HG02981 (cell line): ENCODE measurements at regions not wholly inside any gene's neighbourhood (a gene's known extent, or its start where the extent isn't known, plus 50 kb on each side); places are given as distances from the start of the nearest gene placed in this dataset.

ENCODE experiments used
- ATAC-seq: cut with Tn5 transposase; IDR thresholded peaks from one replicate; pipeline ENCODE4 v1.9.1; 2021; ENCODE audit warnings: mild to moderate bottlenecking, moderate library complexity; ENCODE audit not compliant: unreplicated experiment

DNA sequence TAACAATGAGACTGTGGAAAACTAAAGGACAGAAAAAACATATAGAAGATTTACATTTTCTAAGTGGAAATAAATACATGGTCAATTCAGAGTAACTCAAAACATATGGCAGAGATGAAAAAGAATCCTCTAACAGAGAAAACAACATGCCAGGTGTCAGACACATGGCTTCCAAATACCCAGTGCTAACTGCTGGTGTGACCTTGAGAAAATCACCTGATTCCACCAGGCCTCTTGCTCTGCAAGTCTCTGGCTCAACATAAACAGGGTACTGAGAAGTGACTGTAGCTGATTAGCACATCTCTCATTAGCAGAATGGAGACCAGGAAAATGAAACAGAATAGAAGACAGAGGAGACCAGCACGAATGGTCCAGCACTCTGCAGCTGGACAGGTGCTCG lies 210.8 kb downstream of the HNMT start:
- ATAC-seq: no peak

DNA sequence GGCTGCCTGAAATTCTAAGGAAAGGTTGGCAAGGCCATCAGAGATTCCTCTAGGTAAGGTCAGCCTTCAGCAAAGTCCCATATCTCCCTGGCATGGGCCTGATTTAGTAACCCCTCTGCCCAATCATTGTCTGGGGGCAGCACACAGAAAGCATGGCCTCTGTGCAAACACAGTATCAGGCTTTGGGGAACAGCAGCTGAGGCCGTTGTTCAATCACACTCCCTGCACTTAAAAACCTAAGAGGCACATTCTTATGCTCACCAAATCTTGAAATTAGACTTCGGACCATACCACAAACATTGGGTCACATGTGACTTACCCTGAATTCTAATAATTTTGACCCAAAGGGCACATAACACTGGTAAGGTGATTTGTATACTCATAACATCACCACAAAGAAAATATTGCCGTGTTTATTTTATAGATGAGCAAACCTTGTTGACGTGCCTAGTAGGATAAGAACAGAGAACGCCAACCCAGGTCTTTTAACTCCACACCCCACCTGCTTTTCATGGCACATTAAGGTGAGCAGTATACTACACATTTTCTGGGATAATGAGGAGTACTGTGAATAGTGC lies 212.7 kb downstream of the HNMT start:
- ATAC-seq: no peak

DNA sequence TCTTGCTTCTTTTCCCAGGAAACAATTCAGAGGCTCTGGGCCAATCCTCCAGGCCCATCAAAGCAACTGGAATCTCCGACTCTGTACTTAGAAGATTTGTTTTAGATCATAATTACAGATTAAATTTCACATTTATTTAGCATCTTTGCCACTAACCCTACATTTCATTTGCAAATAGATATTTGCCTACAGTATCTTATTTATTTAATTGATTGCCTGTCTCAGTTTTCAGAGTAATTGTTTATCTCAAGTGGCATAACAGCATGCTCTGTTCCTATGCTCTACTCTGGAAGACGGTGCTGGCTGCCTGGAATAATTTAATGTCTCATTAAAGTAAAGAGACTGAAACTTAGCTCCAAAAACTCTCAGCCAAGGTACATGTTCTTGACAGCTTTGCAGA lies 213.4 kb downstream of the HNMT start:
- ATAC-seq: no peak

DNA sequence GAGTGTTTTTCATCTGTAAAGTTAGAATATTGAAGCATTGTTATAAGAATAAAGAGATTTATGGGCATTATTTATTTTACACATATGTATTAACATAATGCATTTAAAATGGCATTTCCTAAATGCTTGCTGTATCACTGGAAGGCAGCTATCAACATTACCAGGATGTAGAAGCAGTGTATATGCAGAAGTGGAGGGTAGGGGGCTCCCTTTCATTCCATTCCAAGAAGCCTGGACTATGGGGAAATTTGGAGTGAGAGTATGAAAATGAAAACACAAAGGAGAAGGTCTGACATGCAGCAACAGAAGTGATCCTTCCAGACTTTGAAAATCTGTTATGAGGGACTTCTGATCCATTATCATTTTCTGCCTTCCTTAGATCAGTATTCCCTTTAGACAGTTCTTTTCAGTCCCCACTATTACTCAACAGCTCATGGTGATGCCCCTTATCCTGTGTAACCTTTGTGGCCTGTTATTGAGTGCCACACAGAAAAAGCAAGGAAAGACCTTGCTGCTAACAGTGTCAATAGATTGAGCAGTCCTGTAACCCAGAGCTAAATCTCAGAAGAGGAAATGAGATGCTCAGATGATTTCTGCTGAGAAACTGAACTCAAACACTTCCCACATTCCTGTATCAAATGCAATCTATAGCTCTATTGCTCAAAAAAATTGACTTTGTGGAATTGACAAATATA lies 216.6 kb downstream of the HNMT start:
- no peak for ATAC-seq

DNA sequence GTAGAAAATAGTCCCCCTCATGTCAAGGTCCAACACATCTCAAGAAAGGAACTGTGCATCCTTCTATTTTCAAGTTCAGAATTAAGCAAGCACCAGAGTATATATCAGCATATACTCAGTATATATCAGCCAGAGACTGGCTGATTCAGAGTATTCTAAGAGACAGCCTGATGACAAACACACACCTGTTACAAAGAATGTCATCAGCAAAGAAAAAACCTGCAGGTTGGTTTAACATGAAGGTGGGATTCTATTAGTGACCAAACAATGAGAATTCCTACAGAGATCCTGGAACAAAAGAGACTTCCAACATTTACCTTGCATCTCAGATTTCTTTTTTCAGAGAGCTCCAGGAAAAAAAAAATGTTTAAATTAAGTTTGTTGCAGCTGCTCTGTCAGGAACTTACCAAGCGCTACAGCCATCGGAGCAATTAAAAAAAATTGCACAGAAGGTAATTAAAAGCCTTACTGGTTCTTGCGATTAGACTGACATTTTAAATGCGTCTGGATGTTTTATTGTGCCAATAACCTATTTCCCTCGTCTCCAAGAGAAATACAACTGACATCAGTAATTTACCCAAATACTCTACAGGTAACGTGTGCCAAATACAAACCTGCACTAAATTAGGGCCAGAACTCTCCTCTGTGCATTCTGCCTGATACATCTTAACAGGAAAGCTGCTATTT lies 218.1 kb downstream of the HNMT start:
- no peak for ATAC-seq

DNA sequence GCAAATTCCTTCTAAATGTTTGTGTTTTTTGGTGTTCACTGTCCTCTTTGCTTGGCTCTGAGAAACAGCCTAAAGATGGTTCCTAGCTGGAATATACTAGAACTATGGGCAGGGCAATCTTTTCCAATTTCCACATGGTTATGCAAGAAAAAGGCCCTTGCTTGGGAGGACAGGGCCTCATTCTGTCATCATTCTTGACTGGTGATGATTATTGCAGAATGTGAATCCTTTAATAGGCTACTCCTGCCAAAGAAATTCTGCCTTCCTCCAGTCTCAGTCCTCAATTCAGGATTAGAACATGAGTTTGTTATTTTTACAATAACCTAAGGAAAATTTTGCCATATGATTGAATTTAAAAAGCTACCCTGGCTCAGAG lies 218.7 kb downstream of the HNMT start:
- ATAC-seq: no peak

DNA sequence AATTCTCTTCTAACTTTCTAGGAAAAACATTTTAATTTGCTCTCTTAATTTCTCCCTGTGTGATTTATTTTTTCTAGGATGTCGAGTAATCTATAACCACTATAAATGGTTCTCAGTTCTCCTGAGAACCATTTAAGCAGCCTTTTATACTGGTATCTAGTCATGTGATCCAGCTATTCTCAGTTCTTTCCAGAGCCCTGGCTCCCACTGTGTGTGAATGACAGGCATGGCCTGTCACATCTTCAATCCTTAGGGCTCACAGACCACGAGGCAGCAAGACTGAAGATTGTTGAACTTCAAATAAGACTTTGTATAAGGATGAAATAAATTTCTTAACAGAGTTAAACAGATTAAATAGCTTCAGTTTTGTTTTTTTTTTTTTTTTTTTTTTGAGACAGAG lies 219.4 kb downstream of the HNMT start:
- no peak for ATAC-seq

DNA sequence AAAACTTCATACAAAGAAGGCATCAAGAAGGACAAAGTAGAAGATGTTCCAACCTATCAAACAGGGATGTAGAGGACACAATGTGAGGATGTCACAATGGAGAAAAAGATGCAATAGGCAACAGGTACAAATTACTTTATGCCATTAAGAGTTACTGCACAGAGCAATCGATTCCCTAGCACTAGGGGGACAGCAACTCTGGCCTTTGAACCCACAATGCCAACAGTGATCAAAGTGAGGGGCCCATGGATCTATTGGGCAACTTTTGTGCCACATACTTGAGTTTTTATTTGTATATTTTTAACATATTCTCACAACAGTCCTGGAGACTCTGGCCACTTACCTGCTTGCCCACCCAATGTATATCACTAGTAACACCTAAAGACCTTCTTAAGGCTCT lies 220.2 kb downstream of the HNMT start:
- no peak for ATAC-seq

DNA sequence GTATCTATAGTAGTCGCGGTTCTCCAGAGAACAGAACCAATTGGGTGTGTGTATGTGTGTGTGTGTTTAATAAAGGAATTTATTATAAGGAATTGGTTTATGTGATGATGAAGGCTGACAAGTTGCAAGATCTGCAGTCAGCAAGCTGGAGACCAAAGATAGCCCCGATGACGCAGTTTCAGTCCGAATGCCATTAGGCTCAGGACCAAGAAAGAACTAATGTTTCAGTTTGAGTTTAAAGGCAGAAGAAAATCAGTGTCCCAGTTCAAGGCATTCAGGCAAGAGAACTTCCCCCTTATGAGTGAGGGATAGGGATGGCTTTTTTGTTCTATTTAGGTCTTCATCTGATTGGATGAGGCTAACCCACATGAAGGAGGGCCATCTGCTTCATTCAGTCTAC lies 221.6 kb downstream of the HNMT start:
- ATAC-seq: no peak

DNA sequence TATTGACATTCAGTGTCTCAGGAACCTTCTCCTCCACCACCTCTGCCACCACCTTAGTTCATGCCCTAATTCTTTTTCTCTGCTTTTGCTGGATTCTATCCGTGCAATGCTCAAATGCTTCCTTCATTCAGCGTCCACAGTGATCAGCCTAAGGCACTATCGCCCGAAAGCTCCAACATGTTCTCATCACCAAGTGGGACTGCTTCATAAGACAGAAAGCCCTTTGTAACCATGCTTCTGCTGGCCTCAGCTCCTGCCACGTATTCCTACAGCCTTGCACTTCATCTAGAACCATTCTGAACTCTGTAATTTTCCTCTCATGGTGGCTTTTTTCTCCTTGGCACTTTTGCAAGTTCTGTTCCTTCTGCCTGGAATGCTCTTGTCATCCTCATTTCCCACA lies 222.9 kb downstream of the HNMT start:
- no peak for ATAC-seq

DNA sequence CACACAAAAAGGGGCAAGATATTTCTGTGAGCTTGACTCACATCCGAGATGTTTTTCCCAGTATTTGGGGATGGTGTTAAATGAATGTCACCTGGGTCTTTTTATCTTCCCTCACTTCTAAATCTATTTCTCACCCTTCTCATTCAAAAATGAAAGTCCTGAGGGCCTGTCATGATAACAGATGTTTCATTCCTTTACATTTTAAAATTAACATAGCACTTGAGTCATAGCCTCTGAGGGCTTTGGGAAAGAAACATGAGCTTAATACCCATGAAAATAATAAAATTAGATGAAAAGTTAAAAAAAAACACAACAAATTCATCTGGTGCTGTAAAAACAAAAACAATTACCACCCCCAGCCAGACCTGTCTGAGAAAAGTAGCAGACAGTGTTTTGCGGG lies 226.7 kb downstream of the HNMT start:
- no peak for ATAC-seq

DNA sequence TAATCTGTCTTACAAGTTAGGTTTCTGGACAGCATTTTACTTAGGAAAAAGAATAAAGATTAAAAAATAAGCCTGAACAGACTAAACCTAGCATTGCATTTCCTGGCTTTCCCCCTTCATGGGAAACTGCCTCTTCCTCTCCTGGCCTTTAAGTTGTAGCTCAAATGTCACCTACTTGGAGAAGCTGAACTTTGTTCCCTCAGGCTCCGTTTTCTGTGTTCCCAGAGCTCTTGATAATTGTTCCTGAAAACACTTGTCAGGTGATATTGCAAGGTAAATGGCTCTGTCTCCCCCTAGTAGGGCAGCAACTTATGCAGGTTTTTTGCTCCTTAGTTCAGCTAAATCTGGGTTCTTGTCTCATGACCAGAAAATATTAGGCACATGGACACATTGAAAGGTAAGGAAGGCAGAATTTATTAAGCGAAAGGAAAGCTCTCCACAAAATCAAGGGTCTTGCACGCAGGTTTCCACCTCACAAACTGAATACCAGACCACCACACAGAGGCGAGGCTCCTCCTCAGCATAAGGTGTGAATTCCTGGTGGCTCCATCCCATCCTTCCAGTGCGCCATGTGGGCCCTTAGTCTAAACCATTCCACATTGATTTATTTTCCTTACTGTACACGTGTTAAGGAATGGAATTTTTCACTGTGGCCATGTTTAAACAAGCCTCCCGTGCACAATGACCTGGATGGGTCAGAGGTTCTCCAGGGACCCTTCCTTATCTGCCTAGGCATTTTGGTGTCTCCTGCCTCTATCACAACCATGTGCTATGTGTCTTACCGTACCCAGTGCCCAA lies 229.3 kb downstream of the HNMT start:
- ATAC-seq: no peak

DNA sequence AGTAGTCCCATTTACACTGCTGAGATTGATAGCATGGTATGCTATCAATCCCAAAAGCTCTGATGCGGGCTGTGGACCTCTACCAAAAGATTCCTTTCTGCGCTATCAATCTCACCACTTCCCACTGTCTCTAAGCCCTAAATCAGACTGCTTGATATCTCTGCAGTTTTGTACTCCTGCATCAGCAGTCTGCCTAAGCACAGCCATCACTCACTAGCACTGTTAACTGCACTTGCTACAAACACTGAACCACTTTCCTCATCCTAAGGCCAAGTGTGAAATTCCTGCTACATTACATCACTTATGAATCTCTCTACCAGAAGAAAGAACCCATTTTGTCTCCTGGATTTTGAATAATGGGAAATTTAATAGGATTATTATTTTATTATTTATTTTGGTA lies 237.0 kb downstream of the HNMT start:
- ATAC-seq: no peak

DNA sequence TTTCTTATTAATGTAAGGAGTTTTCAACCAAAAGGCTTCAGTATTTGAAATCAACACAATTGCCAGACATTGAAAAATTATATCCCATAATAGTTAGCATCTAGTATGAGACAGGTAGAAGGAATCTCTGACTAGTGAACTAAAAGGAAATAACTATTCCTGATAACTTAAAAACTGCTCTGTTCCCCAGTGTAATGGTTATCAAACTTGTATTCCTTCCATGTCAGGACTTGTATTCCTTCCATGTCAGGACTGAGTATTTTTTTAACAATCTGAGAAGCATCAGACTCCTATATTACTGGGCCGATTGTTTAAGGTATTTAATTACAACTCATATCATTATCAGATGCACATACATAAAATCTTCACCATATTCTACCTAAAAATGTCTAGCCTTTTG lies 238.5 kb downstream of the HNMT start:
- ATAC-seq: no peak

DNA sequence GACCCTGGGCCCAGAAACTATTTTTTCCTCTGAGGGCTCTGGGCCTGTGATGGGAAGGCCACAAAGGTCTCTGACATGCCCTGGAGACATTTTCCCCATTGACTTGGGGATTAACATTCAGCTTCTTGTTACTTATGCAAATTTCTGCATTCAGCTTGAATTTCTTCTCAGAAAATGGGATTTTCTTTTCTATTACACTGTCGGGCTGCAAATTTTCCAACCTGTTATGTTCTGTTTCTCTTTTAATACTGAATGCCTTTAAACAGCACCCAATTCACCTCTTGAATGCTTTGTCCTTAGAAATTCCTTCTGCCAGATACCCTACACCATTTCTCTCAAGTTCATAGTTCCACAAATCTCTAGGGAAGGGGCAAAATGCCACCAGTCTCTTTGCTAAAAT lies 241.0 kb downstream of the HNMT start:
- ATAC-seq: no peak

DNA sequence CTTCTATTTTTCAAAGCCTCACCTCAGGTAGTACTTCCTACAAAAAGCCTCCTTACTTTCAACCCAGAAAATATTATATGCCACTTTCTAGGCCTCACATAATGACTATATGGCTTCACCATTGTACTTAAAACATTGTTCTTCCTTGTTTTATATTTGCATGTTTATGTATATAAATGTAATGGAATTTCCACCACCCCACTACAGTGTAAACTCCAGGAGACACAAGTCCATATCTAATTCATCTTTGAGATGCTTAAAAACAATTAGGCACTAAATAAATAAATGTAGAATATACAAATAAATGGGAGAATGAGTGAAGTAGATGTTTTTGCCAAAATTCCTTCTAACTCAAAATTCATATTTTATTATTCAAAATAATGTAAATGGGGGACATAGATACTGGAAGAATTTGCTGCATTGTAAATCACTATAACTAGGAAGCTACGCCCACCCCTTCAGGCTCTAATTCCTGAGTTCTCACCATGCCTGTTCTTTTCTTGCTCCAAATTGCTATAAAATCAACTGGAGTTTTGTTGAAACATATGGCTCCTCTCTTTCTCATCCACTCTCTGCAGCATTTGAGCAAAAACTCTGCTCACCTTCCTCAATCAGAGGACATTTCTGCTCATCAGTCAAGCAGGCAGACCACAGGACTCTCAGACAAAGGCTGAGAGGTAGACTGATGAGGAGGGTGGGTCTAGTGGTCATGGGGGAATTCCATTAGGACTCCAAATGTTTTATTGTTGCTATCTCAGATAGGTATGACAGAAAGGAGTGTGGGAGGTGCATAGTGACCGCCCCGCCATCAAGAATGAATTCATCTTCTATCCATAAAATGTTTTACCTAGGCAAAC lies 243.0 kb downstream of the HNMT start:
- ATAC-seq: no peak

DNA sequence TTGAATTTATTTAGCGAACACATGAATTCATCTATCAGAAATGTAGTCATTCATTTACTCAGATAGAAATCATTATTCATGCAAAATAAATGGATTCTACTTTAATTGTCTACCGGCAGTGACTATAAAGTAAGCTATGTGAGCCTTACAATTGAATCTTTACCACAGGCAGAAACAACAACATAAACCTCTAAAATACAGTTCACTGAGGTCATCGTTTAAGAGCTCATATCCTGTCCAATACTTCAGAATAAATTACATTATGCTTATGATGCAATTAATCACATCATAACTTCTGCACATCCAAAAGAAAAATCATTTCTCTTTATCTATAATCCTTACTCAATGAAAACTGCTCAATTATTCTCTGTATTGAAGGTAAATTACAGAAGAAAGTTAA lies 244.7 kb downstream of the HNMT start:
- ATAC-seq: no peak

DNA sequence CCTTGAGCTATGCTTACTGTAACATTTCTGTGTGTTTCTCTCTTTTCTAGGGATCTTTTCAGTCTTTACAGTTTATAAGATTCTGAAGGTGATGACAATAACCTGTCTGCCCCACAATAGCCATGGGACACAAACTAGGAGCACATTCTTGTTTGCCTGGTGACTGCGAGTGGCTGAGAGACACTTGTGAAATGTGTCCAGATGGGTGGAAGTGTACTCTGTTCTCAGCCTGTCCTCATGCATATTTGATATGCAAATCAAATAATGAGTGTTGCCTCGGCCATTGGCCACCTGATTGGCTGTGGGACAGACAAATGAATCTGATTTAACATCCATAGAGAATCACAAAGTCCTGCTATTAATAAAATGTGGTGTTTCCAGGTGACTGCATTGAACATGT lies 246.2 kb downstream of the HNMT start:
- no peak for ATAC-seq

DNA sequence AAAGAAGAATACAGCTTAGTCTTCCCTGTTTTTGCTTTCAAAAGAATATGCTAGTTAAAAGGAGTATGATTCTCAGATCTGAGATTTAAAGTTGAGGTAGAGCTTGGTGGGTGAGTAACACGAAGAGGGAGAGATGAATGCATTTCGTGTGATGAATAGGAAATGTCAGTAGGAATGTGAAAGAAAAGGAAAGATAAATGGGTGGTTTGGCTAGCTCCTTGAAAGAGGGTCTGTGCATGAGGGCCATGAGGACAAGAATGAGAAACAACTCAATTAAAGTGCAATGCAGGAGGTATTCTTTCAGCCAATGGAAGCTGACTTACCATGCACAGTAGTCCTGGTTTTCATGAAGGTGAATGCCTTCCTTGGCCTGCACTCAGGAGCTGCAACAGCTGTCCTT lies 248.2 kb downstream of the HNMT start:
- no peak for ATAC-seq

DNA sequence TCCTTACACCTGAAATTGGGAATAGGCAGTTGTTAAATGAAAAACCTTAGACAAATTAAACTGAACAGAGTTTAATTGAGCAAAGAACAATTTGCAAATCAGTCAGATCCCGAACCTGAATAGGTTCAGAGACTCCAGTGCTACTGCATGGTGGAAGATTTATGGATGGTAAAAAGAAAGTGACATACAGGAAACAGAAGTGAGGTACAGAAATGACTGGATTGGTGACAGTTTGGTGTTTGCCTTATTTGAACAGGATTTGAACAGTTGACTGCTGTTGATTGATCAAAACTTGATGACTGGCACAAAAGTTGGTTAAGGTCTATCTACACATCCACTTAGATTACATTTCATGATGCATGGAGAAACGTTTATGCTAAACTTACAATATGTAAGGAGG lies 248.8 kb downstream of the HNMT start:
- ATAC-seq: peak; percentile 56

DNA sequence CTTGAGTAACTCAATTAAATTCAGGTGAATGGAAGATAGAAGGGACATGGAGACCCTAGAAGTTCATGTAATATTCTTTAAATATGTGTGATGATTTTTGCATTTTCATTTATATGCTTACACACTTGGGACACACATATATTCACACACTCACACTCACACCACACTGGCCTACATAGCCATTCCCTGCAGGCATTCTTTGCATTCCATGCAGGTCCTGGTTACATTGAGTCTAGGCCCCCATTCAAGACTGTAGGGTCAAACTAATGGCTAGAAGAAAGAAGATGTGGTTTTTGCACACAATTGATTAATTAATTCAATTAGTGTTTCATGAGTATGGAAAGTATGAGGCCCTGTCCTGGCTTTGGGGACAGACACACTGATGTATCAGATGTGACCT lies 249.4 kb downstream of the HNMT start:
- no peak for ATAC-seq
